ENCODE measurements at regions not wholly inside any gene's neighbourhood (a gene's known extent, or its start where the extent isn't known, plus 50 kb on each side); places are given as distances from the start of the nearest gene placed in this dataset.

- TF ChIP-seq CTCF (IDR thresholded peaks at IDR 0.05; ENCODE audit: borderline replicate concordance, extremely low read depth, low read length, poor library complexity, severe bottlenecking), result no peak
- no peak for TF ChIP-seq EZH2 (IDR thresholded peaks at IDR 0.05; ENCODE audit: borderline replicate concordance, low read depth, low read length, severe bottlenecking)
Observed at GRCh38 chr3:118531816-118532215, 502.8 kb downstream of the IGSF11 start.
